ENCODE measurements at regions not wholly inside any gene's neighbourhood (a gene's known extent, or its start where the extent isn't known, plus 50 kb on each side); places are given as distances from the start of the nearest gene placed in this dataset.

- DNase-seq (ENCODE audit: low spot score): no peak
Measured at GRCh38 chr13:79703772-79704171, 222.8 kb downstream of the NDFIP2 start.

DNA sequence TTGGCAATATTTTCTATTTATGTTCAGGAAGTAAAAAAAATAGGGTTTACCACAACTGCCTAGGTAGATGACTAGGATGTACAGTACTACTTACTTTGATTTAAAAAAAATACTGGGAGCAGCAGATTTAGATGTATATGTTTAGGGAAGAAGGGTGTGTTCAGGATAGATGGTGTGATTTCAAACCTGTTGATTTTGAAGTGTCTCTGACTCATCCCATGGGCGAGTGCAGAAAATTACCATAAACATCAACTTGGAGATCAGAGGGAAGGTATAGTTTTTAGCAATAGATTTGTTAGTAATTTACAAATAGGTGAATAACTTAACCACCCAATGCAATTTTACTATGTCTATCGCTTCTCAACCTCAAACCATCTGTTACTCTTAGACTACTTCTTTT is 214.8 kb downstream of the NDFIP2 start:
- no peak for DNase-seq (ENCODE audit: low spot score)

GRCh38 chr13:79692846-79693245 is 211.9 kb downstream of the NDFIP2 start:
- DNase-seq (ENCODE audit: low spot score): no peak

GRCh38 chr13:79691826-79692225 is 210.9 kb downstream of the NDFIP2 start:
- no peak for DNase-seq (ENCODE audit: low spot score)

DNA sequence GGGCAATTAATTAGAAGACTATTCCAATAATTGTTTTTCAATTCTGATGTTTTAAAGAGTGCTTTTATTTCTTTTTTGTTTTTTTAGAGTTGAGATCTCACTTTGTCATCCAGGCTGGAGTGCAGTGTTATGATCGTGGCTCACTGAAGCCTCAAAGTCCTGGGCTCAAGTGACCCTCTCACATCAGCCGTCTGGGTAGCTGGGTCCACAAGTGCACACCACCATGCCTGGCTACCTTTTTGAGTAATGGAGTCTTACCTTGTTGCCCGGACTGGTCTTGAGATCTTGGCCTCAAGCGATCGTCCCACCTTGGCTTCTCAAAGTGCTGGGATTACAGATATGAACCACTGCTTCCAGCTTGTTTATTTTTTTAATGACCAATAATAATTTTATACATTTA is 207.8 kb downstream of the NDFIP2 start:
- DNase-seq (ENCODE audit: low spot score): no peak

DNA sequence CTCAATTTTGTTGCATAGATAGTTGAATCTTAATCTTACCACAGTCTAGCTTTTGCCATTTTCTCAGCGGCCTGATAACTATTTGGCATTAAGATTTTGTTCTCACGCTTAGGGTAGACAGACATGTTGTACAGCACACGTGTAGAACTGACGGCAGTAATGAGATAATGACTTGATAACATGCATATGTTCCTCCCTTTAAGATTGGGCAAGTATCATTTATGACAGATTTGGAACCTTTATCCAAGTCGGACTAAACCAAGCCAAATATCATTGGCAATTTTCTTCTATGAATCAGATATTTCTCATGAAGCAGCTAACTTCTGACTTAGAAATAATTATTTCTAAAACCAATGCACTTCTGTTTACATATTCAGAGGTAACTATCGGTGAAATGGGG is 205.5 kb downstream of the NDFIP2 start:
- DNase-seq (ENCODE audit: low spot score): no peak

DNA sequence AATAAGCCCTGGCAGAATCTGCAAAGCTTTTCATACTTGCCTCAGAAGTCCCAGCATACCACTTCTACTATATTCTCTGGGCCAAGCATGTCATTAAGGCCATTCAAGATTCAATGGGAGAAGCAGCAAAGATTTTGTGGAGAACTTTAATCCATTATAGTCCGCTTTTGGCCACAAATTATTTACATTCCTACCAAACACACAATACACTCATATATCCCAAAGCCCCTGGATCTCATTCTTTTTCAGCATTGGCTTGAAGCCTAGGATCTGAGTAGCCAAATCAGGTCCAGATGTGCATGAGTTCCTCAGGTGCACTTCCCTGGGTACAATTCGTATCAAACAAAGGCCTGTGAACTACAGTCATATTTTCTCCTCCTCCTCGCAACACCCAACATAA is 203.4 kb downstream of the NDFIP2 start:
- no peak for DNase-seq (ENCODE audit: low spot score)

DNA sequence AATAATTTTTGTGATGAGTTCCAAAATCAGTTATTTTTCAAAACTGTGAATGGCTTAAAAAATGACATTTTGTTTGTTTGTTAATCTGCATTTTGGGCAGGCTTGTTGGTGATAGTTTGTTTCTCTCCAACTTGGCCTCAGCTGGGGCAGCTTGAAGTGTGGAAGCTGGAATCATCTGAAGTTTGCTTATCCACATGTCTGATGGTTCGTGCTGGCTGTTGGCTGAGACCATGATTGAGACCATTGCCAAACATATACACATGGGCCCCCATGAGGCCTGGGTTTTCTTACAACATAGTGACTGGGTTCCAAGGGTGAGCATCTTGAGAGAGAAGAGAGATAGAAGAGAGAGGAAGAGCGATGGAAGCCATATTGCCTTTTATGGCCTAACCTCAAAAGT is 201.2 kb downstream of the NDFIP2 start:
- no peak for DNase-seq (ENCODE audit: low spot score)

GRCh38 chr13:79681069-79681468 is 200.1 kb downstream of the NDFIP2 start:
- DNase-seq (ENCODE audit: low spot score): no peak

DNA sequence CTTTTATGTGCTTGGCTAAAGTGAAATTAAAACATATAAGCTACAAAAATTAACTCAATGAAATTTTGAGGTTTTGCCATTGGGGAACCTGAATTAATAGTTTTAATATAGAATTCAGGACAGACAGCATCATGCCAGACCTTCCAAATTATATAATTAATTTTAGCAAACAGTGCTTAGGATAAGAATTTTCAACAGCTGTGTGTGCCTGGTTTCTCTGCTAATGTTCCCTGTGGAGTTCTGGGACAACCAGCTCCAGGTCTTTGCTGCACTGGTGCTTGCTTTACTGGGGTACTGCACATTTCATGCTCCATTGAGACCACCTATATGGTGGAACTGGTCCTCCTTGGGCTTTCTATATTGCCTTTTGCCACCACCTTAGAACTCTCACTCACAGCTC is 199.5 kb downstream of the NDFIP2 start:
- no peak for DNase-seq (ENCODE audit: low spot score)

GRCh38 chr13:79679334-79679733 is 198.4 kb downstream of the NDFIP2 start:
- DNase-seq (ENCODE audit: low spot score): peak; percentile 4

DNA sequence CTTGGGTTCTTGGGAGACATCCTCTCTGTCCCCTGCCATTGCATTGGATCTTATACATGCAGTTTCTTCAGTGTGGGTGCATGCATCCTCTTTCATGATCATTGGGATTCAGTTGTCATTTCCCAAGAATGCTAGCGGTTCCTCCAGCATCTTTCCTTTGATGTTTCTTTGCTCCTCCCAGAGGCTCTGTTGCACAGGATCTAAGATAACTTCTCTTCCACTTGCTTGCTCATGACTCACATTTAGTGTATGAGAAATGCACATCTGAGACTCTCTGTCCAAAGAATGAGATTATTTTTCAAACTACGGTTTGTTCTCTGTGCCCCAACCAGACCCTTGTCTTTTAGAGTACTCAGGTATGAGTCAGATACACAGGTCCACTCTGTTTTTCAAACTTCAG is 197.1 kb downstream of the NDFIP2 start:
- DNase-seq (ENCODE audit: low spot score): no peak

DNA sequence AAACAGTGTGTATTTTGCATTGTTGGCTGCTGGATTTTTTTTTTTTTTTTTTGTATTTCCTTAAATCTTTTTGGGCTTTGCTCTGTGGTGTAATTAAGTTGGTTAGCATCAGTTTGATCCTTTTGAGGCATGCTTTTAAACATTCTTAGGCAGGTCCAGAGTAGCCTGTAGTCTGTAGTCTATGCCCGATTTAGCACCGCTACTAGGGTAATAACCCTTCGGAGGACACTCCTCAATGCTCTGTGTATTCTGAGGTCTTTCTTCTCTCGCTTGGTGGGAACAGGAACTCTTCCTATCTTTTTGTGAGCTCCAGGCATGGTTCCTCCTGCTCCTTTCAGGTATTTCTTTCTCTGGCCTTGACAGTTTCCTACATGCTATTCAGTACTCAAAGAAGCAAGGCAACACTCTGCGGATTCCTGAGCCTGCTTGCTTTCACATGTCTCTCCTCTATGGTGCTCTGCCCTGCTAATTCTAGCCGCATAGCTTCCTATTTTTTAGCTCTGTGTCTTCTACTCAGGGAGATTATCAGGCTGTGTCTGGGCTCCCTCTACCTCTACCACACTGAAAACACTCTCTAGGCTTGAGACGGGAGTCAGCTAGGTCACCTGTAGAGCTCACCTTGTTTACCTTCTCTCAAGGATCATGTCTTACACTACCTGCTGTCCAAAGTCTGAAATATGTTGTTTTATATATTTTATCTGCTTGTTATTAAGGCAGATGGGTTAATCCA is 195.1 kb downstream of the NDFIP2 start:
- DNase-seq (ENCODE audit: low spot score): no peak

GRCh38 chr13:79674765-79675515 is 194.0 kb downstream of the NDFIP2 start:
- DNase-seq (ENCODE audit: low spot score): no peak

DNA sequence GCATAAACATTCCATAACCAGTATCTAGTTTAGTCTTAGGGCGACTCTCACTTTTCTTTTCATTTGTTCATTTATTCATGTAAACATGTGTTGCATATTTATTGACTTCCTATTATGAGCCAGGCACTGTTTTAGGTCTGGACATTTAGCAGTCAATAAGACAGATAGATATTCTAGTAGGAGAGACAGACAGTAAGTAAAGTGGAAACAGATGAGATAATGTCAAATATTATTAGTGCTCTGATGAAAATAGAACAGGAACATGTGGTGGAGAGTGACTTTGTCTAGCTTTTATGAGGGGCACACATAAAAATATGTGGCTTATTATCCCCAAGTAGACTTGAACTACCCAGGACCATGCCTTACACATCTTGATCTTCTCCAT is 193.0 kb downstream of the NDFIP2 start:
- DNase-seq (ENCODE audit: low spot score): no peak

DNA sequence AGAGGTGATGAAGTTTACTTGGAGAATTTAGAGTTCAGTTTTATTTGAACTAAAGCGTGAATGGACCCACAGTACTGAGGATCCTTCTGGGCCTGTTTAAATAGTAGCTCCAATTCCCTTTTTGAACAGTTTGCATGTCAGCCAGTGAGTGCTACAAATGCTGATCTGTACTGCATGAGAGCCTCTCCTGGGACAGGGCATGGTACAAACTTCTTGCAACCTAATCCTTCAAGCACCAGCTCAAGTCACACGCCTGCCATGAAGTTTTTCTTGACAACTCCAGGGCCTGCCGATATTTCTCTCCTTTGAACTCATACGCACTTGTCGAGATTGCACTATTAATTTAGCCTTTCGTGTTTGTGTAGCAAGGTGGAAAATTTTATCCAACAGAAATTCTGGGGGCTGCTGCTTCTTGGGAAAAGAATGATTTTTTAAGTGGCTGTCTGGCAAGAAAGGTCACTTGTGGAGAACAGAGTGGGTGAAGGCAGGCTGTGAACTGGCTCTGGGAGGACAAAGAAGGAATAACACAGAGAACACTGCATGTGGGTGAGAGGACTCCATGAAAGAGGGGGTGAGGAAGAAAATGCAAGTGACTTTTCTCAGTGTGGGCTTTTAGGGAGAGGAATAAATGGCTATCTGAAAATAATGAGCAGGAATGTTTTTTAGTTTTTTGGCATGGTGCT is 192.5 kb downstream of the NDFIP2 start:
- no peak for DNase-seq (ENCODE audit: low spot score)

DNA sequence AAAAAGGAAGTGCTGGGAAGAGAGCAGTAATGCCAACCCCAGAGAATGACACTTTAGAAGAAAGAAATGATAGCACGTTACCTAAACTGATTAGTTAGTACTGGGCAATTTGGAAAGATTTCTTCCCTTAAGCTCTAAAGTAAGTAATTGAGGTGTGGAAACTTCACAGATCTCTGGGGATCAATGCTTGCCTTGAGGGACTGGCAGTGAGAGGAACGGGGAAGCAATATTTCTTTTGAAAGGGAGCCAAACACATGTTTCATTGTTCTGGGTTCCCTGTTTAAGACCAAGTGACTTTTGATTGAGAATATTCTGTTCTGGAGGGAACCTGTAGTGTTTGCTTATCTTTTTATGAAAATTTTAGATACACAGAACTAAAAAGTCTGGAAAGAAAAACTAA is 190.5 kb downstream of the NDFIP2 start:
- no peak for DNase-seq (ENCODE audit: low spot score)

DNA sequence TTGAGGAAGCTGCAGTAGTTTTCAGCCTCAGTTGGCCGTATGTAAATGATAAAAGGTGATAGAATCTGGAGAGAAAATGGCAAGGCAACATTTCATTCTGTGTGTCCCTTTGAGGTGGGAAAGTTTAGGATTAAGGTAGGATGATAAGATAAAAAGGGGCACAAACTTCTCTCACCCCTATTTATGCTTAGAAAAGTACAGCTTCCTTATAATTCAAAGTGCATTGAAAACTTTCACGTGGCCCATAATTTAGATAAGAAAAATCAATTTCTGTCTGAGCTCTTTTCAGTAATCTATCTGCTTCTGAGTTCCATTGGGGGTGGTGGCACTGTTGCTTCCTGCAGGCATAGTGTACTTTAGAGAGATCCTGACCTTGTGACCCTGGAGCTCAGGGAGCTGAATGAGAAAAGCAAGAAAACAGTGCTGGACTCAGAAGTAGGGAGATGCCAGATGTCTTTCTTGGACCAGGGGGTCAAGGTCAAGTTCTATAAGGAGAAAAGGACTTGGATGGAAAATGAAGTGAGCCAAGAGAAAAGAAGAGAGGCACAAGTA is 187.3 kb downstream of the NDFIP2 start:
- DNase-seq (ENCODE audit: low spot score): no peak

DNA sequence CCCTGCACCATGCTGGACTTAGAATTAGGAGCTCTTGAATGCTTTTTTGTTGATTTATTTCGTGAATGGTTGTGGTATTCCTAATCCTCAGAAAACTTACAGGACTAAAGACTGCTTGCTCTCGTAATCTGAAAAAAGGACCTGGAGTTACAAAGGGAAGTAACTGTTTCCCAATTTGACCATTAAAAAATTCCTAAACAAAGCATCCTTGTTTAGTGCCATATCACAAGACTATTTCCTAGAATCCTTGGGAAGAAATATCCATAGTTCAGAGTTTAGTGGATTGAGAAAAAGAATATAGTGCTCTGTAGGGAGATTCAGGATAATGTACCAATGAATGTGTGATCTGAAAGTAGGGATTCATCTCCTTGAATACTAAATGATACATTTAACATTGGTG is 186.8 kb downstream of the NDFIP2 start:
- DNase-seq (ENCODE audit: low spot score): no peak

GRCh38 chr13:79663977-79664636 is 183.2 kb downstream of the NDFIP2 start:
- no peak for DNase-seq (ENCODE audit: low spot score)

- DNase-seq (ENCODE audit: low spot score): no peak
Measured at GRCh38 chr13:79663435-79663834, 182.5 kb downstream of the NDFIP2 start.

GRCh38 chr13:79662882-79663281 is 181.9 kb downstream of the NDFIP2 start:
- no peak for DNase-seq (ENCODE audit: low spot score)

Measured in CD4-positive, alpha-beta T cell treated with Interleukin-15 for 4 hours (primary cell).